ENCODE measurements at regions not wholly inside any gene's neighbourhood (a gene's known extent, or its start where the extent isn't known, plus 50 kb on each side); places are given as distances from the start of the nearest gene placed in this dataset.

- ChIA-PET POLR2A (no interaction called here), CTCF (interaction anchor here (0.9 kb wide), 1 partner anchor 28 kb away, joined by 4 read pairs; no protein-coding TSS in a partner anchor)
- H3K27ac ChIP-seq (ENCODE audit: low read depth, low read length) = no peak overlapping the region
- H3K27me3 ChIP-seq (ENCODE audit: control insufficient read depth, insufficient read depth, low read length) = no peaks in the 10 kb centered on the region
- DNase-seq (ENCODE audit: low read depth, low spot score) = no peak
- no peak for TF ChIP-seq CTCF (IDR thresholded peaks at IDR 0.05; ENCODE audit: low read depth, low read length)
- H3K4me3 ChIP-seq (ENCODE audit: low read depth, low read length) = no peak overlapping the region
- H3K9me3 ChIP-seq (ENCODE audit: control insufficient read depth, insufficient read depth, low read length) = no peaks in the 10 kb centered on the region
Observed at GRCh38 chr1:36603461-36603860, 120.7 kb upstream of the CSF3R start.

GRCh38 chr1:36602184-36602583 lies 119.5 kb upstream of the CSF3R start:
- Histone ChIP-seq H3K27me3 (ENCODE audit: control insufficient read depth, insufficient read depth, low read length) (no peaks in the 10 kb centered on the region), H3K27ac (ENCODE audit: low read depth, low read length) (no peak overlapping the region), H3K4me3 (ENCODE audit: low read depth, low read length) (no peak overlapping the region), H3K9me3 (ENCODE audit: control insufficient read depth, insufficient read depth, low read length) (no peaks in the 10 kb centered on the region)
- ChIA-PET POLR2A (no interaction called here), CTCF (no interaction called here)
- DNase-seq (ENCODE audit: low read depth, low spot score) = no peak
- TF ChIP-seq CTCF (IDR thresholded peaks at IDR 0.05; ENCODE audit: low read depth, low read length) = no peak

- no peak overlapping the region for H3K27ac ChIP-seq (ENCODE audit: low read depth, low read length)
- POLR2A ChIA-PET = no interaction called here
- peaks cover 2% of the 10 kb centered on the region for H3K27me3 ChIP-seq (ENCODE audit: control insufficient read depth, insufficient read depth, low read length)
- TF ChIP-seq CTCF (IDR thresholded peaks at IDR 0.05; ENCODE audit: low read depth, low read length) = no peak
- CTCF ChIA-PET = no interaction called here
- no peak for DNase-seq (ENCODE audit: low read depth, low spot score)
- no peaks in the 10 kb centered on the region for H3K9me3 ChIP-seq (ENCODE audit: control insufficient read depth, insufficient read depth, low read length)
- H3K4me3 ChIP-seq (ENCODE audit: low read depth, low read length) = no peak overlapping the region
Observed at GRCh38 chr1:36599828-36600227, 117.1 kb upstream of the CSF3R start.

GRCh38 chr1:36597514-36597913 lies 114.8 kb upstream of the CSF3R start:
- Histone ChIP-seq H3K4me3 (ENCODE audit: low read depth, low read length) (no peak overlapping the region), H3K27ac (ENCODE audit: low read depth, low read length) (no peak overlapping the region), H3K9me3 (ENCODE audit: control insufficient read depth, insufficient read depth, low read length) (no peaks in the 10 kb centered on the region), H3K27me3 (ENCODE audit: control insufficient read depth, insufficient read depth, low read length) (peaks cover 2% of the 10 kb centered on the region)
- no peak for TF ChIP-seq CTCF (IDR thresholded peaks at IDR 0.05; ENCODE audit: low read depth, low read length)
- no peak for DNase-seq (ENCODE audit: low read depth, low spot score)
- ChIA-PET CTCF (no interaction called here), POLR2A (no interaction called here)

- no peak for DNase-seq (ENCODE audit: low read depth, low spot score)
- Histone ChIP-seq H3K4me3 (ENCODE audit: low read depth, low read length) (no peak overlapping the region), H3K27me3 (ENCODE audit: control insufficient read depth, insufficient read depth, low read length) (peaks cover 5% of the 10 kb centered on the region), H3K27ac (ENCODE audit: low read depth, low read length) (no peak overlapping the region), H3K9me3 (ENCODE audit: control insufficient read depth, insufficient read depth, low read length) (no peaks in the 10 kb centered on the region)
- ChIA-PET CTCF (no interaction called here), POLR2A (no interaction called here)
- TF ChIP-seq CTCF (IDR thresholded peaks at IDR 0.05; ENCODE audit: low read depth, low read length) = no peak
Observed at GRCh38 chr1:36595921-36596320, 113.2 kb upstream of the CSF3R start.

Data from AG04450 (cell line).